DND-41 (cell line): ENCODE measurements at regions not wholly inside any gene's neighbourhood (a gene's known extent, or its start where the extent isn't known, plus 50 kb on each side); places are given as distances from the start of the nearest gene placed in this dataset.
"Not testable (repeated sequence)": the region's sequence is repeated elsewhere in the genome, so short reads cannot be mapped to it uniquely, and the experiment has no call there.

ENCODE experiments used
- ATAC-seq: fragments of 200-7000 bp; cut with Tn5 transposase; 3 replicates; pipeline ENCODE4 v1.9.1; 2021; ENCODE audit warnings: low read depth; ENCODE audit not compliant: insufficient read depth
- DNase-seq: peaks from one replicate; pipeline ENCODE4 v3.0.0-alpha.2; 2020
- H2AFZ ChIP-seq: 2 replicates; pipeline ENCODE4 v1.6.0; 2012; ENCODE audit warnings: low read depth, low read length
- H3K27ac ChIP-seq: 2 replicates; pipeline ENCODE4 v1.5.1; 2012; ENCODE audit warnings: low read length, inconsistent platforms
- H3K27me3 ChIP-seq: fragments of 200-600 bp; sonication (generic); 2 replicates; pipeline ENCODE4 v1.6.0; 2012; ENCODE audit warnings: low read length, mild to moderate bottlenecking, inconsistent platforms; ENCODE audit not compliant: insufficient read depth, poor library complexity
- H3K36me3 ChIP-seq: 2 replicates; pipeline ENCODE4 v1.5.1; 2012; ENCODE audit warnings: low read length, inconsistent platforms; ENCODE audit not compliant: insufficient read depth
- H3K4me1 ChIP-seq: 2 replicates; pipeline ENCODE4 v1.5.1; 2012; ENCODE audit warnings: mild to moderate bottlenecking, low read length; ENCODE audit not compliant: insufficient read depth
- H3K4me2 ChIP-seq: 2 replicates; pipeline ENCODE4 v1.6.0; 2012; ENCODE audit warnings: mild to moderate bottlenecking, moderate library complexity, low read length, inconsistent platforms; ENCODE audit not compliant: insufficient read depth
- H3K4me3 ChIP-seq, 2 experiments: fragments of 200-600 bp in 1 of 2; shearing (Covaris generic) in 1 of 2; 2 replicates each; pipeline ENCODE4 v1.5.1; 2012 to 2016; ENCODE audit warnings: inconsistent platforms in 2 of 2, low read length in 2 of 2, mild to moderate bottlenecking in 2 of 2, low read depth in 1 of 2, moderate library complexity in 1 of 2
- H3K79me2 ChIP-seq: 2 replicates; pipeline ENCODE4 v1.6.0; 2012; ENCODE audit warnings: low read length, inconsistent platforms; ENCODE audit not compliant: insufficient read depth
- H3K9ac ChIP-seq: 2 replicates; pipeline ENCODE4 v1.6.0; 2012; ENCODE audit warnings: low read depth, mild to moderate bottlenecking, inconsistent platforms, low read length, moderate library complexity
- H3K9me3 ChIP-seq: 2 replicates; pipeline ENCODE4 v1.5.1; 2012; ENCODE audit warnings: low read length, moderate library complexity, mild to moderate bottlenecking, inconsistent platforms; ENCODE audit not compliant: insufficient read depth, severe bottlenecking
- H4K20me1 ChIP-seq: 2 replicates; pipeline ENCODE4 v1.6.0; 2012; ENCODE audit warnings: low read length; ENCODE audit not compliant: insufficient read depth
- EZH2 ChIP-seq: IDR thresholded peaks from 3 replicates; pipeline ENCODE4 v1.6.1; 2012; ENCODE audit warnings: borderline replicate concordance, low read depth, mild to moderate bottlenecking, moderate library complexity, low read length, inconsistent platforms; ENCODE audit not compliant: severe bottlenecking
- TF ChIP-seq, protein P1 (sequence below): IDR thresholded peaks from 2 replicates; pipeline ENCODE4 v1.5.1; 2012; ENCODE audit warnings: borderline replicate concordance, low read length, moderate library complexity, mild to moderate bottlenecking; ENCODE audit not compliant: poor library complexity, severe bottlenecking; ENCODE audit errors: extremely low read depth

DNA sequence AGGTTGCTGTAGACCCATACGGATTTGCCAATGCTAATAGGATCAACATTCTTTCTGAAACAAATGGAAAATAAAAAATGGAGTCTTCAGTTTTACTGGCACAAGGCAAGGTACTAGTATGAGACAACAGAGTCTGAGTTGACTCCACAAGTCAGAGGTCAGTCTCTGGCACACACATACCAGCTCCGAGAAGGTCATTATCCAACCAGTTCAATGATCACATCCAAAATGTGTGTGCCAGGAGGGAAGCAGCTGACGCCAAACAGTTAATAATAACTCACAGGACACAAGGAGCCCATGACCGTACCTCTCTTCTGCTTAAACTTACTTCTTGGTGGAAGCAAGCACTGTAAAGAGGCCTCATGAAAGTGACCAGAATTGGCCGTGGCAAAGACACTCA lies 528.6 kb downstream of the ZNF516 start:
- Histone ChIP-seq H3K9ac (no peak overlapping the region), H3K4me3 (no peak overlapping the region), H2AFZ (no peak overlapping the region), H3K27ac (no peak overlapping the region), H3K4me2 (no peak overlapping the region), H3K4me1 (no peaks in the 10 kb centered on the region), H3K27me3 (peaks cover 7% of the 10 kb centered on the region), H3K9me3 (no peaks in the 10 kb centered on the region), H4K20me1 (no peaks in the 10 kb centered on the region), H3K79me2 (no peaks in the 10 kb centered on the region), H3K36me3 (no peaks in the 10 kb centered on the region)
- TF ChIP-seq EZH2 = no peak
- TF ChIP-seq, protein P1, sequence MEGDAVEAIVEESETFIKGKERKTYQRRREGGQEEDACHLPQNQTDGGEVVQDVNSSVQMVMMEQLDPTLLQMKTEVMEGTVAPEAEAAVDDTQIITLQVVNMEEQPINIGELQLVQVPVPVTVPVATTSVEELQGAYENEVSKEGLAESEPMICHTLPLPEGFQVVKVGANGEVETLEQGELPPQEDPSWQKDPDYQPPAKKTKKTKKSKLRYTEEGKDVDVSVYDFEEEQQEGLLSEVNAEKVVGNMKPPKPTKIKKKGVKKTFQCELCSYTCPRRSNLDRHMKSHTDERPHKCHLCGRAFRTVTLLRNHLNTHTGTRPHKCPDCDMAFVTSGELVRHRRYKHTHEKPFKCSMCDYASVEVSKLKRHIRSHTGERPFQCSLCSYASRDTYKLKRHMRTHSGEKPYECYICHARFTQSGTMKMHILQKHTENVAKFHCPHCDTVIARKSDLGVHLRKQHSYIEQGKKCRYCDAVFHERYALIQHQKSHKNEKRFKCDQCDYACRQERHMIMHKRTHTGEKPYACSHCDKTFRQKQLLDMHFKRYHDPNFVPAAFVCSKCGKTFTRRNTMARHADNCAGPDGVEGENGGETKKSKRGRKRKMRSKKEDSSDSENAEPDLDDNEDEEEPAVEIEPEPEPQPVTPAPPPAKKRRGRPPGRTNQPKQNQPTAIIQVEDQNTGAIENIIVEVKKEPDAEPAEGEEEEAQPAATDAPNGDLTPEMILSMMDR = no peak
- ATAC-seq = no peak
- no peak for DNase-seq

DNA sequence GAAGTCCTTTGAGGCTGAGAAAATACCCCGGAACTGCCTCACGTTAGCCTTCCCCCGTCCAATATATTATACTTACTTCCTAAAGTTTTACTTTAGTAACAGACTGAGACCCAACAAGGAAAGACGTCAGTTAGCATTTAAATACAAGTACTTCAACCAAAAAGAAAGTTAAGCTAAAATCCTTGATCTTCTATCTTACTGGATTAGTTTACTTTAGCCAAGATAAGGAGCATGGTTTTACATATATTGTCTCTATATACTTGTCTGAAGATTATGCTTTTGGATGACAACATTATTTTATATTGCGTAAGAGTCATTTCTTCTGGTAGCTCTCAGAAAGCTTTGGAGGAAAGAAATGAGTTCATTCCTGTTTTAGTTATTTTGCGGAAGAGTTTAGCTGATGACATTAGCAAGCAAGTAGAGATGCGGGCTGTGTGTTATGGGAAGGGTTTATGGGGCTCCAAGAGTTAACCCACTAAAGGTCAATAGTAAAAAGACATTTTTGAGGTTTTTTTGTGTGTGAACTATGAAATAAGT lies 532.9 kb downstream of the ZNF516 start:
- Histone ChIP-seq H3K4me3 (no peak overlapping the region), H3K9ac (no peak overlapping the region), H3K79me2 (no peaks in the 10 kb centered on the region), H2AFZ (no peak overlapping the region), H3K36me3 (no peaks in the 10 kb centered on the region), H3K27me3 (peaks cover 7% of the 10 kb centered on the region), H3K4me2 (no peak overlapping the region), H3K9me3 (no peaks in the 10 kb centered on the region), H4K20me1 (no peaks in the 10 kb centered on the region), H3K27ac (no peak overlapping the region), H3K4me1 (no peaks in the 10 kb centered on the region)
- TF ChIP-seq, protein P1 = no peak
- TF ChIP-seq EZH2 = no peak
- DNase-seq (no peak), ATAC-seq (no peak)

- not testable (repeated sequence) for DNase-seq, ATAC-seq, H3K27me3 ChIP-seq
Observed at GRCh38 chr18:75960356-75960755, 532.9 kb upstream of the SMIM21 start.

GRCh38 chr18:75959150-75959549 lies 531.6 kb upstream of the SMIM21 start:
- no peaks in the 10 kb centered on the region for H3K36me3 ChIP-seq
- DNase-seq (no peak), ATAC-seq (no peak)
- H3K4me3 ChIP-seq = no peak overlapping the region
- no peak overlapping the region for H3K4me2 ChIP-seq
- no peaks in the 10 kb centered on the region for H3K4me1 ChIP-seq
- no peaks in the 10 kb centered on the region for H3K79me2 ChIP-seq
- H3K9ac ChIP-seq = no peak overlapping the region
- H4K20me1 ChIP-seq = no peaks in the 10 kb centered on the region
- no peaks in the 10 kb centered on the region for H3K9me3 ChIP-seq
- H3K27me3 ChIP-seq = peaks cover 7% of the 10 kb centered on the region
- no peak overlapping the region for H2AFZ ChIP-seq
- no peak overlapping the region for H3K27ac ChIP-seq
- TF ChIP-seq EZH2 = no peak
- TF ChIP-seq, protein P1 = no peak

More at GRCh38 chr18:75960356-75960755, 532.9 kb upstream of the SMIM21 start:
- H3K9me3 ChIP-seq, H4K20me1 ChIP-seq, H3K4me3 ChIP-seq, H3K36me3 ChIP-seq, H3K4me1 ChIP-seq, H3K79me2 ChIP-seq, H2AFZ ChIP-seq, H3K9ac ChIP-seq, H3K4me2 ChIP-seq, H3K27ac ChIP-seq: not testable (repeated sequence)
